Midbrain (tissue), 1 donor: ENCODE measurements at regions not wholly inside any gene's neighbourhood (a gene's known extent, or its start where the extent isn't known, plus 50 kb on each side); places are given as distances from the start of the nearest gene placed in this dataset.

Experiments
- DNase-seq: peaks from one replicate; lab custom pipeline; 2025; lab: John Stamatoyannopoulos, UW

DNA sequence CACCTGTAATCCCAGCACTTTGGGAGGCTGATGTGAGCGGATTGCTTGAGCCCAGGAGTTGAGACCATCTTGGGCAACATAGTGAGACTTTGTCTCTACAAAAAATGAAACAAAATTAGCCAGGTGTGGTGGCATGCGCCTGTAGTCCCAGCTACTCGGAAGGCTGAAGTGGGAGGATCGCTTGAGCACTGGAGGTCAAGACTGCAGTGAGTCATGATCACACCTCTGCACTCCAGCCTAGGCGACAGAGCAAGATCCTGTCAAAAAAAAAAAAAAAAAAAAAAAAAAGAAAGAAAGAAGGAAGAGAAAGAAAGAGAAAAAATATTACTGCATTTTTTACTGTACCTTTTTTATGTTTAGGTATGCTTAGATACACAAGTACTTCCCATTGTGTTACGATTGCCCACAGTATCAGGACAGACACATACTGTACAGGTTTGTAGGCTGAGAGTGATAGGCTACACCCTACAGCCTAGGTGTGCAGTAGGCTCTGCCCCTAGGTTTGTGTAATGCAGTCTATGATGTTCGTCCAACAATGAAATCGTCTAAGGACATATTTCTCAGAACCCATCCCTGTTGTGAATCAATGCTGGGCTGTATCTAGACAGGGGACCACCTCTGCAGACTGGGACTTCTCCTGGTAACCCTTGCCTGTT is 160.4 kb upstream of the PWP1 start:
- DNase-seq, result no peak

DNA sequence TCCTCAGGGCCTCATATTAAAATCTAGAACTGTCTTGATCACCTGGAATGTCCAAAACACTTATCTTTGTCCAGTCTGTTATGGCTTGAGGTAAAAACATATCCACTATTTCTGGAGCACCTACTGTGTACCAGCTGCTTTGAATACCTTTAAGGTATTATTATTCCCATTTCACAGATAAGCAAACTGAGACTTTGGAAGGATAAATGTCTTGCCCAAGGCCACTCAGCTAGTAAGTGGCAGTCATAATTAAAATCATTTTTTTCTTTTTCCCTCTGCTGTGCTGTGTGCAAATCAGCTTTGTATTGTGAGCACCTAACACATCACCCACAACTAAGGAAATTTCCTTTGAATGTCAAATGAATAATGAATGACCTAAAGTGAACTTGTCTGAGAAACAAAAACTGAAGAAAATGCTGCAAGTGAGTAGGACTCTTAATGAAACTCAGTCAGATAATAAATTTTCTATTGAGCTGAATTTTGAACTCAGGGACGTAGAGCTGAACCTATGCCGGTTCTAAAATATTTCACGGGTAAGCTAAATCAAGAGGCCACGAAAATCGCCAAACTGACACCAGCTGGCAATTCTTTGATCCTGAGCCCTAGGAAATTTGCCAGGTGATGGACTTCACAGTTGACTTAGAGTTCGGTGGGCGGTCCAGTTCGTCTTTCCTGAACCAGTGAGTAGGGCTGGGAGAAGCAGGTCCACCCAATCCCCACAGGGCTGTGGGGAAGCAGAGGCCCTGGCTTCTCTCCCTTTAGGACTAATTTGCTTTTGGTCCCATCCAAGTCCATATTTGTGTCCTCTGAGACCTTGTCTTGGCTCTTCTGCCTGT is 159.7 kb upstream of the PWP1 start:
- no peak for DNase-seq

DNA sequence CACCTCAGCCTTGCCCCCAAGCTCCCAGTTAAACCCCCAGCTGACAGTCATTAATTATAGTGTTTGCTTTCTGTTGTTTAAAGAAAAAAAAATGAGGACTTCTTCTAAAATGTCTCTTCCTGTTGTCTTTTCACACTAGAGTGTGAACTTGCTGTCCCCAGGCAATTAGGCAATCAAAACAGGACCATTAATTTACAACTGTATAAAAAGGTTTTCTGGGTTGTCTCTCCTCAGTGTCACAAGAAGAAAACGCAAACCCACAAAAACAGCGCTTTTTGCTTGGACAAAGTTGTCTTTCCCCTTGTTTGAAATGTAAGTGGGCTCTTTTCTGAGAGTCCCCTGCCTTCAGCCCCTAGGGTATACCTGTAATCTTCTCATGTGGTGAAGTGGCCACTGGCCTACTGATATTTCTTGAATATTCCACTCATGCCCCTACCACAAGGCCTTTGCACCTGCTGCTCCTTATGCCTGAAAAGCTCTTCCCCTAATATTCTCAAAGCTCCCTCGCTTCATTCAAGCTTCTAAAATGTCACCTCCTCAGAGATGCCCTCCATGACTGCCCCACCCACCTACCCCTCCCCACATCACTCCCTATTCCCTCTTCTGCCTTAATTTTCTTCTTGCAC is 158.9 kb upstream of the PWP1 start:
- DNase-seq, result no peak

DNA sequence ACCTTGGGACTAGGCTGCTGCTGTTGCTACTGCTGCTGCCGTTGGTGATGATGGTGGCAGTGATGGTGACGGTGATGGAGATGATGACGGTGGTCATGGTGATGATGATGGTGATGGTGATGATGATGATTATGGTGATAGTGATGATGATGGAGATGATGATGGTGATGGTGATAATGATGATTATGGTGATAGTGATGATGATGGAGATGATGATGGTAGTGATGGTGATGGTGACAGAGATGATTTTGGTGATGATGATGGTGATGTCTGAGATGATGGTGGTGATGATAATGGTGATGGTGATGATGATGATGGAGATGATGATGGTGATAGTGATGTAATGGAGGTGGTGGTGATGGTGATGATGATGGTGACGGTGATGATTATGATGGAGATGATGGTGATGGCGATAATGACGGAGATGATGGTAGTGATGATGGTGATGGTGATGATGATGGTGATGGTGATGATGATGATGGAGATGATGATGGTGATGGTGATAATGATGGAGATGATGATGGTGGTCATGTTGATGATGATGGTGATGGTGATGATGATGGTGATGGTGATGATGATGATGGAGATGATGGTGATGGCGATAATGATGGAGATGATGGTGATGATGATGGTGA is 156.8 kb upstream of the PWP1 start:
- no peak for DNase-seq

DNA sequence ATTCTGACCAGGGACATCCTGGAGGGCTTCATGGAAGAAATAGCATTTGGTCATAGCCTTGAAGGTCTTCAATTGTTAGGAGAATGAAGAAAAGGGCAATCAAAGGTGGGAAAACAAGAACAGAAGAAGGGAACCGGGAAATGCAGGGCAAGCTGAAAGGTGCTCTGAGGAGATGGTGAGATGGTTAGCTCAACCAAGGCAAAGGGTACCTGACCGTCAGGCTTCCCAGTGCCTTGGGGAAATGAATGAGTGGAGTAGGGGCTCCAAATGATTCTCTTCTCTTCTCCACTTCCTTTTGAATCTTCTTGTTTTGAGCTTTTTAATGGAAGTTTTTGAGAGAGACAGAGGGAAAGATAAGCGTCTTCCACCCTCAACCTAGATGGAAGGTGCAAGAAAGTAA is 155.6 kb upstream of the PWP1 start:
- no peak for DNase-seq

DNA sequence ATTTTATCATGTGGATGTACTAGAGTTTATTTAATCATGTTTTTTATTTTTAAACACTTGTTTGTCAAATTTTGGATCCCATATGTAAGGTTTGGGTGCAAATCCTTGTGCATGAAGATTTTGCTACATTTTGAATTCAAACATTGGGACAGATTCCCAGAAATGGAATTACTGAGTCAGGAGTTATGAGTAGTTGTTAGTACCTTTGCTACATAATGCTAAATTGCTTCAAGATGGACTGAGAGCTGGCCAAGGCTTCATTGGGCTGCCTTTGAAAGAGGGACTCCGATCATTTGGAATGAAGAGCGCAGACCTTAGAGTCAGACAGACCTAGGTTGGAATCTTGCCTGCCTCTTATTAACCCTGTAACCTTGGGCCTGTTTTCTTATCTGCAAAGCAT is 154.9 kb upstream of the PWP1 start:
- no peak for DNase-seq

DNA sequence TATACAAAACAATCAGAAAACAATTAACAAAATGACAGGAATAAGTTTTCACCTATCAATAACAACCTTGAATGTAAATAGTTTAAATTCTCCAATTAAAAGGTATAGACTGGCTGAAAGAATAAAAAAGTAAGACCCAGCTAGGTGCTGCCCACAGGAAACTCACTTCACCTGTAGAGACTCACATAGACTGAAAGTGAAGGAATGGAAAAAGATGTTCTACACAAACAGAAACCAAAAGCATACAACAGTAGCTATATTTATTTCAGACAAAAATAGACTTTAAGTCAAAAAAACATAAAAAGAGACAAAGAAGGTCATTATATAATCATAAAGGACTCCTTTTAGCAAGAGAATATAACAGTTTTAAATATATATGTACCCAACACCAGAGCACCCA is 152.4 kb upstream of the PWP1 start:
- no peak for DNase-seq

DNA sequence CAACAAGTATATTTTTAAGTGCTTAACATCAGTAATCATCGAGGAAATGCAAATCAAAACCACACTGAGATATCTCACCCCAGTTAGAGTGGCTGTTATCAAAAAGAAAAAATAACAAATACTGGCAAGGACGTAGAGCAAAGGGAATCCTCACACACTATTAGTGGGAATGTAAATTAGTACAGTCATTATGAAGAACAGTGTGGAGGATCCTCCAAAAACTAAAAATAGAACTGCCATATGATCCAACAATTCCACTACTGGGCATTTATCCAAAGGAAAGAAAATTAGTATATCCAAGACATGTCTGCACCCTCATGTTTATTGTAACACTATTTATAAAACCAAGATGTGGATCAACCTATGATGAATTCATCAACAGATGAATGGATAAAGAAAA is 149.0 kb upstream of the PWP1 start:
- no peak for DNase-seq

DNA sequence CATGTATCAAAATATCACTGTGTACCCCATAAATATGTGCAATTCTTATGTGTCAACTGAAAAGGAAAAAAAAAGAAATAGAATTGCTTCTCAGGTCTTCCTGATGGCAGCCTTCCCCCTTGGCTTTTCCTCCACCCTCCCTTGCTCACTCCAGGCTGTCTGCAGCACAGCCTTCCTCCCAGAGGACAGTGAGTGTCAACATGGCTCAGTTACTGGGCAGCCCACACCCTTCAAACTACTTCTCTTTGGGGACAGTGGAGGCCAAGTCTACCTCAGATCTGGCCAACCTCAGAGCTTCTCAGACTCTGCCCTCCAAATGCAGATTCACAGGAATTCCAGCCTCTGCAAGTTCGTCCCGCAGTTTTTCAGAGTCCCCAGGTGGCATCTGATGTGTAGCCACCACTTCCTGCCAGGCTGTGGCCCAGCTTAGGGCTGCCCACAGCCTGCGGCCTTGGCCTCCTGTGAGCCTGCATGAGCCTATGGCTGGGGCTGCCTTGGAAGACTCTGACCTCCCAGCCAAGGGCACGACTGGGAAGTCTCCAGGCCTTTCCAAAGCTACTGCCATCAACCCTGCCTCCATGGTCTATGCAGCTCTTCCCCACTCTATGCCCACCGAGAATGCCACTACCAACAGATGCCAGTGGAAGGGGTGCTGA is 148.0 kb upstream of the PWP1 start:
- DNase-seq, result no peak

DNA sequence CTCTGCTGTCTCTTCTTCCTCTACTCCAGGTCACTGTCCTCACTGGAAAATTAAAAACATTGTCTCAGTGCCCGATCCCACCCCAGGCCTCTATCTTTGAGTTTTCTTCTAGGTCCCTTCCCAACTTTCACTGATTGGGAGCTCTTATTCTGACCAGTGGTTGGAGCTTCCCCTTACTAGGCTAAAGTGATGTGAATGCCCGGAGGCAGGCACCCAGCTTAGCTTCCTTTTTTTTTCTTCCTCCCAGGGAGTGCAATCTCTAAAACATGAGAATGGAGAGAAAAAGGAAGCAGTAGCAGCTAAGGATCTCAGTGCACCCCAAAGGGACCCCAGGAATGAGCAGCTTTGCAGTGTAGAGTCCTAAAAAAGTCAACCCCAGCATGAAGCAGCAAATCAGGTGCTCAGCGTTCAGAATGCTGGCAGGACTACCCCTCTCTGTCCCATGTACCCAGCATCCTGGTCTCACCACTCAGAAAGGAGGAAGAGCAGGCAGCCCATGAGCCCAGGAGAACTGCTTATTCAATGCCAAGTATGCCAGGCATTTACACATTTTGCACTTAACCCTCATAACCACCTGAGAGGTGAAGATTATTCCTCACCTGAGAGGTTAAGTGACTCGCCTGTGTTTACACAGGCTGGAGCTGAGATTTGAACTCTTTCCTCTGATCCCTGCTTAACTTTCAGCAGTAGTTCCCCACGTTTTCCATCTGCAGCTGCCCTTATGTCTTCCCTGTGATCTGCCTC is 146.2 kb upstream of the PWP1 start:
- no peak for DNase-seq

DNA sequence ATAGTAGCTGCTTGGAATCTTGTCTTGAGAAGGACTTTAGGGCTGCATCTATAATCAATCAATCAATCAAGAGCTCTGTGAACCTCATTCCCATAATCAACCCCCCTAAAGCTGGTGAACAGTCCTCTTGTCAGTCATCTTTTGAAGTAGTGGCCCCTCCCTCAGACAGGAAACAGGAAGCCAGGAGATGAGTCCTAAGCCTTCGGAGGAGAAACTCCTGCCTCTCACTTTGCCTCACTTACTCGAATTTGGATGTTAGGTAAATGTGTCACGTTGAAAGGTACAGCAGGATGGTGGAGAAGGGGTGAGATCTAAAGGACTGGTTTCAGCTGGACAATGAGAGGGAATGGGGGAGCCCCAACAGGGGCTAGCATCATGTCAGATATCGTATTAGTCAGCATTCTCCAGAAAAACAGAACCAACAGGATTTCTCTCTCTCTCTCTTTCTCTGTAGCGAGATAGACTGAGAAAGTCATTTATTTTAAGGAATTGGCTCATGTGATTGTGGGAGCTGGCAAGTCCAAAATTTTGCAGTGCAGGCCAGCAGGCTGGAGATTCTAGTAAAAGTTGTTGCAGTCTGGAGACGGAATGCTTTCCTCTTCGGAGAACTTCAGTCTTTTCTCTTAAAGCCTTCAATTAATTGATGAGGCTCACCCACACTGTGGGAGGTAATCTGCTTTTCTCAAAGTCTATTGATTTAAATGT is 144.4 kb upstream of the PWP1 start:
- DNase-seq, result no peak

DNA sequence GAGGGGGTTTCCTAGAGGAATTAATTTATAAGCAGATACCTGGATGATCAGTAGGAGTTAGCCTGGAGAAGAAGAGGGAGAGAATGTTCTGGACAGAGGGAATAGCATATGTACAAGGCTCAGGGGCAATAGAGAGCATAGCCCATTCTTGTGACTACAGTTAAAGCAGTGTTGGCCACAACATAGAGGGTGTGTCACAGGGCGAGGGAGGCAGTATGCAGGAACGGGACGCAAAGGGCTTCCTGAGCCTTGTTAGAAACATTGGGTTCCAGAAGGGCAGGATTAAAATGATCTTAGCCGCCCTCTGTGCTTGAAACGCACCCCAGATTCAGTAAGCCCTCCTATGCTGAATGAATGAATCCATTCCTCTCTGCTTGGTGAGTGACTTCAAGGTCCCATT is 142.2 kb upstream of the PWP1 start:
- DNase-seq, result no peak

DNA sequence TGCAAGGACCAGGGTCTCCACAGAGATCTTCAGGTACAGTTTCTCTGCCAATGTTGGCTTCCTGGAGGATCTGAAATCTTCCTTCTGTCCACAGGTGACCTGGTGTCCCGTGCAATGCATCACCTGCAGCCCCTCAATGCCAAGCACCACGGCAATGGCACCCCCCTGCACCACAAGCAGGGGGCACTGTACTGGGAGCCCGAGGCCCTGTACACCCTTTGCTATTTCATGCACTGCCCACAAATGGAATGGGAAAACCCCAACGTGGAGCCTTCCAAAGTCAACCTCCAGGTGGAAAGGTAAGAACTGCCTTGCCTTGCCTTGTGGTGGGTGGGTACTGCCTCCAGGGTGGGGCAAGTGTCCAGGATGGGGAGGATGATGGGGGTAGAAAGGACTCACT is 141.8 kb upstream of the PWP1 start:
- no peak for DNase-seq

DNA sequence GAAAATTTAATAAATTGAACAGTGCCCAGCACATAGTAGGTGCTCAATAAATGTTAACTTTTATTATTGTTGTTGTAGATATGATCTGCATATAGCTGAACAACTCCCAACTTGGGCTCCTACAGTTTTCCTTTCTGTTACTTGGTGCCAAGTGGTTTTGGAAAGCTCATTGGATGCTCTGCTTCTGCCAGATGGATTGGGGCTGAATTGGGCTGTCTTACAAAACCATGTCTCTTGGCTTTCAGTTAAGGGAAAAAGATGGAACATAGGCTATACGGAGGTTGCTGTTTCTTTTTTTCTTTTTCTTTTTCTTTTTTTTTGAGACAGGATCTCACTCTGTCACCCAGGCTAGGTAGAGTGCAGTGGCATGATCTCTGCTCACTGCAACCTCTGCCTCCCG is 140.7 kb upstream of the PWP1 start:
- DNase-seq, result peak; percentile 6

DNA sequence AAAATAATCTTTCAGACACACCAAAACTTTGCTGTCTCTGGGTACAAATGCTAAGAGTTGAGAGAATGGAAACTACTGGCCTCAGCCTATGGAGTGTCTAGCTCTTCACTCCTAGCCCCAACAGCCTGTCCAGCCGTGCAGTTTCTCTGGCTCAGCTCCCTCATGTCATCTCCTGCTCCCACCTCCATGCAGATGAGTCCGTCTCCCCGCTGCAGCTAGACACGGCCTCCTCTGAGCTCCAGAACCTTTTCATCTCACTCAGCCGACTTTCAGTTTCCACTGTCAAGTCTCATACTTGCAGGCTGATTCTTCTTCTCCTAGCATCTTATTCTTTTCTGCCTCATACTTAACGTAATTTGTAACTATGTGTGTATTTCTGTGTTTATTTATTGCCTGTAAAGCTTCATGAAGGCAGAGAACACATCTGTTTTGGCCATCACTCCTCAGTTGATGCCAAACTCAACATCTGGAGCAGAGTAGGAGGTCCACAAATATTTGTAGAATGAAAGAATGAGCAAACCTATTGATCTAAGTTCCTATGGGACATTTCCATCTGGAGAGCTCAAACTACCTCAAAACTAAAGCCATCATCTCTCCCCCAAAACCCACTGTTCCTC is 139.8 kb upstream of the PWP1 start:
- DNase-seq, result no peak

DNA sequence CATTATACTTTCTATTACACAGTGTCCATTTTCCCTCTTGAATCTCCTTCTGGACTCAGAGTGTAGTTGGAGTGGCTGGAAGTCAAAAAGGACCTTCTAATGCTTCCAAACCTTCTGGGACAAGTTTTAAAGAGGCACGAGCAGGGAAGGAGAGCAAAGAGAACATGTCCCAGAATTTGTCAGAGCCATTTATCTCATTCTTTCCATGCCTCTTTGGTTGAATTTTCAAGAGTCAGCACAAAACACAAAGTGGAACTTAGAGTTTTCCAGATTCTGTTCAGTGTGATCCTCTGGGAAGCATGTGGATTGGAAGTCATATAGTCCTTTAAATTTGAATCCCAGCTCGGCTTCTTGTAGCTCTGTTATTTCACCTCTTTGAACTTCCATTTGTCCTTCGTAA is 138.2 kb upstream of the PWP1 start:
- DNase-seq, result no peak

DNA sequence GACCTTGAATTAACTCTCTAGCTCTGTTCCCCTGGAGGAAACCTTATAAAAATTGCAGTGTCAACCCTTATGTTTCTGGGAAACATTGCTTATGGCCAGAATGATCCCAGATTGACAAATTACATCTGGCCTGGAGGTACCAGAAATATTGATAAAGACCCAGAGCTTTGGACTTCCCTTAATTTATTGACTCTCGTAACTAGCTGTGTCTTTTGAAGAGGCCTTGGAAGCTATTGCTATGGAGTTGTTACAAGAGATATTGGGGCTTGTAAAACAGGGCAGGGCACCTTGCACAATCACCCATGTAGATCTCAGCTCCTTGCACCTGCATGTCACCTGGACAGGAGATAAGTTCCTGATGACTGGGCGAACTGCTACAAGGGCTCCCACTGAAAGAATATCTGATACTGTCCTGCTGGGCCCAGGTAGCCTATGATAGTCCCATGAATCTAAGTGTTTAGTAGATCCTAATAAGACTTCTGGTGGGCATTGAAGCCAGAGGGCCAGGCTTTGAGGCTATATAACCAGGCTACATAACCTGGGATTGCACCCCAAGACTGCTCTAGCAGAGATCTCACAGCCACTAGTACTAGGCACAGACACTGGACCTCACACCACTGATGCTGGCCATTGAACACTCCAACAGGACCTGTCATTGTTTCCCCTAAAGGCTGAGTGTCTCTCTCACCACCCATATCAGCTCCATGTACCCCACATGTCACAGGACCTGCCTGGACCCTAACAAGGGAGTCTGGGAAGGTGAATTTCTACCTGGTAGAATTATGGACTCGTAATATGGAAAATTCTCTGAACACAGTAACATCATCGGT is 135.7 kb upstream of the PWP1 start:
- DNase-seq, result no peak

DNA sequence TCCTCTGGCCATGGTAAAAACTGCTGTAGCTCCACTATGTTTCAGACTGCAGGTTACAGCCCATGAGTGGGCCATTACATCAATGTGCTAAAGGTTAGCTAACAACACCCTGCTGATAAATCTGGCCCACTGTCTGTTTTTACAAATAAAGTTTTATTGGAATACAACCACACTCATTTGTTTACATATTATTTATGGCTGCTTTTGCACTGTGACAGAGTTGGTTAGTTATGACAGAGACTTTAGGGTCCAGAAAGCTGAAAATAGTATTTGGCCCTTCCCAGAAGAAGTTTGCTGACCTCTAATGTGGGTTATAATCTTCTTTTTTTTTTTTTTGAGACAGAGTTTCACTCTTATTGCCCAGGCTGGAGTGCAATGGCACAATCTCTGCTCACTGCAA is 134.2 kb upstream of the PWP1 start:
- DNase-seq, result no peak

DNA sequence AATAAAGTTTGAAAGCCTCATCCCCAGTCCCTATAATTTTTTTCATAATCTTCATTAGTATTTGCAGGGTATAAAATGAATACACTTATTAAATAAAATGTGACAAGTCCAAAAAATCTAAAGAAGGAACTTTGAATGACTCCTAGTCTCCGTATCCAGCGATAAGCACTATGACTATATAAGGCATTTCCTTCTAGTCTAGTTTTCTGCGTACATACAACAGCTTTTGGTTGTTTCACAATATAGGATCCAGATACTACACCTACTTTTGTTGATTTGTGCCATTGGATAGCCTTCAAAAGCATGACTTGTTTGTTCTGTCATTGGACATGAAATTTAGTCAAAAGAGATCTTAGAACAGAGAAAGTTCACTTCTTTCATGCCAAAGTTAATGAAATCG is 133.3 kb upstream of the PWP1 start:
- DNase-seq, result no peak
